ENCODE measurements at regions not wholly inside any gene's neighbourhood (a gene's known extent, or its start where the extent isn't known, plus 50 kb on each side); places are given as distances from the start of the nearest gene placed in this dataset.
"Not testable (repeated sequence)": the region's sequence is repeated elsewhere in the genome, so short reads cannot be mapped to it uniquely, and the experiment has no call there.

GRCh38 chr2:39497082-39497801, 60.2 kb upstream of the MAP4K3 start:
- Mint-ChIP-seq H3K4me3 (no peak overlapping the region), H3K4me1 (peaks cover under 1 to 3% (median 2%) of the 10 kb centered on the region in 4 donors), H3K9me3 (peaks cover 0 to 7% (median 0%) of the 10 kb centered on the region in 7 donors), H3K27me3 (peaks cover 19% of the 10 kb centered on the region), H3K27ac (no peak overlapping the region), H3K36me3 (no peaks in the 10 kb centered on the region)
- ATAC-seq (ENCODE audit: low read depth in 2 of 2) (no peak), DNase-seq (no peak)
- Histone ChIP-seq H3K27me3 (ENCODE audit: control insufficient read depth, insufficient read depth, low read length) (no peaks in the 10 kb centered on the region), H3K4me1 (ENCODE audit: control insufficient read depth, insufficient read depth, low read length, poor library complexity, severe bottlenecking) (peaks cover 3% of the 10 kb centered on the region), H3K36me3 (ENCODE audit: control insufficient read depth, insufficient read depth, low read length) (no peaks in the 10 kb centered on the region), H3K9me3 (ENCODE audit: control insufficient read depth in 2 of 2, low read length in 2 of 2) (no peaks in the 10 kb centered on the region), H3K4me3 (ENCODE audit: low read depth, low read length) (no peak overlapping the region), H3K27ac (ENCODE audit: insufficient read depth, low read length, poor library complexity, severe bottlenecking) (no peak overlapping the region)

DNA sequence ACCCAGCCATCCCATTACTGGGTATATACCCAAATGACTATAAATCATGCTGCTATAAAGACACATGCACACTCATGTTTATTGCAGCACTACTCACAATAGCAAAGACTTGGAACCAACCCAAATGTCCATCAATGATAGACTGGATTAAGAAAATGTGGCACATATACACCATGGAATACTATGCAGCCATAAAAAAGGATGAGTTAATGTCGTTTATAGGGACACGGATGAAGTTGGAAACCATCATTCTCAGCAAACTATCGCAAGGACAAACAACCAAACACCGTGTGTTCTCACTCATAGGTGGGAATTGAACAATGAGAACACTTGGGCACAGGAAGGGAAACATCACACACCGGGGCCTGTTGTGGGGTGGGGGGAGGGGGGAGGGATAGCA, 61.1 kb upstream of the MAP4K3 start:
- not testable (repeated sequence) for DNase-seq; H3K9me3 ChIP-seq (ENCODE audit: control insufficient read depth in 2 of 2, low read length in 2 of 2); H3K27ac ChIP-seq (ENCODE audit: insufficient read depth, low read length, poor library complexity, severe bottlenecking); H3K4me3 Mint-ChIP-seq; H3K4me3 ChIP-seq (ENCODE audit: low read depth, low read length); H3K9me3 Mint-ChIP-seq; ATAC-seq (ENCODE audit: low read depth in 2 of 2); H3K36me3 ChIP-seq (ENCODE audit: control insufficient read depth, insufficient read depth, low read length); H3K36me3 Mint-ChIP-seq; H3K4me1 Mint-ChIP-seq; H3K27me3 ChIP-seq (ENCODE audit: control insufficient read depth, insufficient read depth, low read length); H3K27ac Mint-ChIP-seq; H3K4me1 ChIP-seq (ENCODE audit: control insufficient read depth, insufficient read depth, low read length, poor library complexity, severe bottlenecking)
- peaks cover 19% of the 10 kb centered on the region for H3K27me3 Mint-ChIP-seq

DNA sequence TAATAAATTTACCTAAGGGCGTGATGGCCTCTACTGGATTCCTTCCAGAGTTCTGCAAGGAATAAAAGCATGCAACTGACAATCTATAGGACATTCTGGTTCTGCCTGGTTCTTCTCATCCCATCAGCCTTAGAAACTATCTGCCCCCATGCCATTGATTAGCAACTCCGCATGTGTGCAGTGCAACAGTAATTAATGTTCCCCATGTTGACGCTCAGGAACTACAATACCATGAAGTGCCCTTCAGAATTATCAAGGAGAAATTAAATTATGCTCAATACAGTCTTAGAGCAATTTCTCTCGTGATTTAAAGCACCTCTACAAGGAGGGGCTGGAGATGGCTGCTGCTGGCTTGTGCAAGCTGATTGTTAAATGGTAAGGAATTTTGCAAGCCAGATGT, 61.7 kb upstream of the MAP4K3 start:
- H3K4me3 ChIP-seq (ENCODE audit: low read depth, low read length): no peak overlapping the region
- no peak for ATAC-seq (ENCODE audit: low read depth in 2 of 2)
- H3K27me3 ChIP-seq (ENCODE audit: control insufficient read depth, insufficient read depth, low read length): no peaks in the 10 kb centered on the region
- Mint-ChIP-seq H3K27ac (no peak overlapping the region), H3K4me1 (no peaks in the 10 kb centered on the region), H3K27me3 (peaks cover 19% of the 10 kb centered on the region), H3K9me3 (peaks cover 0 to 7% (median 0%) of the 10 kb centered on the region in 7 donors), H3K36me3 (no peaks in the 10 kb centered on the region), H3K4me3 (no peak overlapping the region)
- no peaks in the 10 kb centered on the region for H3K36me3 ChIP-seq (ENCODE audit: control insufficient read depth, insufficient read depth, low read length)
- DNase-seq: no peak
- H3K27ac ChIP-seq (ENCODE audit: insufficient read depth, low read length, poor library complexity, severe bottlenecking): no peak overlapping the region
- H3K4me1 ChIP-seq (ENCODE audit: control insufficient read depth, insufficient read depth, low read length, poor library complexity, severe bottlenecking): no peaks in the 10 kb centered on the region
- no peaks in the 10 kb centered on the region for H3K9me3 ChIP-seq (ENCODE audit: control insufficient read depth in 2 of 2, low read length in 2 of 2)

- Mint-ChIP-seq H3K9me3 (peaks cover 0 to 7% (median 0%) of the 10 kb centered on the region in 7 donors), H3K36me3 (no peaks in the 10 kb centered on the region), H3K27ac (no peak overlapping the region), H3K4me3 (no peak overlapping the region), H3K4me1 (no peaks in the 10 kb centered on the region), H3K27me3 (peaks cover 19% of the 10 kb centered on the region)
- H3K4me1 ChIP-seq (ENCODE audit: control insufficient read depth, insufficient read depth, low read length, poor library complexity, severe bottlenecking): no peaks in the 10 kb centered on the region
- no peak overlapping the region for H3K27ac ChIP-seq (ENCODE audit: insufficient read depth, low read length, poor library complexity, severe bottlenecking)
- DNase-seq (no peak), ATAC-seq (ENCODE audit: low read depth in 2 of 2) (no peak)
- no peaks in the 10 kb centered on the region for H3K27me3 ChIP-seq (ENCODE audit: control insufficient read depth, insufficient read depth, low read length)
- no peak overlapping the region for H3K4me3 ChIP-seq (ENCODE audit: low read depth, low read length)
- H3K36me3 ChIP-seq (ENCODE audit: control insufficient read depth, insufficient read depth, low read length): no peaks in the 10 kb centered on the region
- H3K9me3 ChIP-seq (ENCODE audit: control insufficient read depth in 2 of 2, low read length in 2 of 2): no peaks in the 10 kb centered on the region
Measured at GRCh38 chr2:39499336-39499735, 62.3 kb upstream of the MAP4K3 start.

DNA sequence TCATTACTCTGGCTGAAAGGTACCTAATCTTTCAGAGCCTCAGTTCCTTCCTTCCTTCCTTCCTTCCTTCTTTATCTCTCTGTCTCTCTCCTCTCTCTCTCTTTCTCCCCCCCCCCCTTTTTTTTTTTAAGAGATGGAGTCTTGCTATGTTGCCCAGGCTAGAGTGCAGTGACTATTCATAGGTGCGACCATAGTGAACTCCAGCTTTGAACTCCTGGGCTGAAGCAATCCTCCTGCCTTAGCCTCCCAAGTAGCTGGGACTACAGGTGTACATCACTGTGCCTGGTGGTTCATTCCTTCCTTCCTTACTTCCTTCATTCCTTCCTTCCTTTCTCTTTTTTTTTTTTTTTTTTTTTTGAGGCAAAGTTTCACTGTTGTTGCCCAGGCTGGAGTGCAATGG, 64.3 kb upstream of the MAP4K3 start:
- H3K4me3 Mint-ChIP-seq: no peak overlapping the region
- DNase-seq (no peak), ATAC-seq (ENCODE audit: low read depth in 2 of 2) (no peak)
- Histone ChIP-seq H3K27me3 (ENCODE audit: control insufficient read depth, insufficient read depth, low read length) (no peaks in the 10 kb centered on the region), H3K27ac (ENCODE audit: insufficient read depth, low read length, poor library complexity, severe bottlenecking) (no peak overlapping the region), H3K4me3 (ENCODE audit: low read depth, low read length) (no peak overlapping the region), H3K36me3 (ENCODE audit: control insufficient read depth, insufficient read depth, low read length) (no peaks in the 10 kb centered on the region), H3K4me1 (ENCODE audit: control insufficient read depth, insufficient read depth, low read length, poor library complexity, severe bottlenecking) (no peaks in the 10 kb centered on the region), H3K9me3 (ENCODE audit: control insufficient read depth in 2 of 2, low read length in 2 of 2) (no peaks in the 10 kb centered on the region)
- H3K36me3 Mint-ChIP-seq: no peaks in the 10 kb centered on the region
- peak overlapping the region in 1 of 3 donors; percentile 38 for H3K27ac Mint-ChIP-seq
- peaks cover 0 to 7% (median 0%) of the 10 kb centered on the region in 7 donors for H3K9me3 Mint-ChIP-seq
- no peaks in the 10 kb centered on the region for H3K4me1 Mint-ChIP-seq
- peaks cover 19% of the 10 kb centered on the region for H3K27me3 Mint-ChIP-seq

DNA sequence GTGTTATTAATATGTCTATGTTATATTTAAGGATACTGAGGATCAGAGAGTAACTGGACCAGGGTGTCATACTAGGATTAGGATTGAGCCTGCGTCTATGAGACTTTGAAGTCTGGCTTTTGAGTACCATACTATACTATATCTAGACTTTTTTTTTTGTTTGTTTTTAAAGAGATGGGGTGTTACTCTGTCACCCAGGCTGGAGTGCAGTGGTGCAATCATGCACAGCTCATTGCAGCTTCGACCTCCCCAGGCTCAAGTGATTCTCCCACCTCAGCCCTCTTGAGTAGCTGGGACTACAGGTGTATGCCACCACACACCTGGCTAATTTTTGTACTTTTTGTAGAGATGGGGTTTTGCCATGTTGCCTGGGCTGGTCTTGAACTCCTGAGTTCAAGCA, 66.2 kb upstream of the MAP4K3 start:
- DNase-seq: no peak
- no peak overlapping the region for H3K27ac ChIP-seq (ENCODE audit: insufficient read depth, low read length, poor library complexity, severe bottlenecking)
- Mint-ChIP-seq H3K36me3 (no peaks in the 10 kb centered on the region), H3K9me3 (peaks cover 0 to 10% (median 0%) of the 10 kb centered on the region in 7 donors), H3K27ac (no peak overlapping the region), H3K4me1 (no peaks in the 10 kb centered on the region), H3K4me3 (no peak overlapping the region), H3K27me3 (peaks cover 19% of the 10 kb centered on the region)
- no peak overlapping the region for H3K4me3 ChIP-seq (ENCODE audit: low read depth, low read length)
- H3K9me3 ChIP-seq (ENCODE audit: control insufficient read depth in 2 of 2, low read length in 2 of 2): no peaks in the 10 kb centered on the region
- no peaks in the 10 kb centered on the region for H3K4me1 ChIP-seq (ENCODE audit: control insufficient read depth, insufficient read depth, low read length, poor library complexity, severe bottlenecking)
- H3K27me3 ChIP-seq (ENCODE audit: control insufficient read depth, insufficient read depth, low read length): no peaks in the 10 kb centered on the region
- ATAC-seq (ENCODE audit: low read depth in 2 of 2): no peak
- no peaks in the 10 kb centered on the region for H3K36me3 ChIP-seq (ENCODE audit: control insufficient read depth, insufficient read depth, low read length)

DNA sequence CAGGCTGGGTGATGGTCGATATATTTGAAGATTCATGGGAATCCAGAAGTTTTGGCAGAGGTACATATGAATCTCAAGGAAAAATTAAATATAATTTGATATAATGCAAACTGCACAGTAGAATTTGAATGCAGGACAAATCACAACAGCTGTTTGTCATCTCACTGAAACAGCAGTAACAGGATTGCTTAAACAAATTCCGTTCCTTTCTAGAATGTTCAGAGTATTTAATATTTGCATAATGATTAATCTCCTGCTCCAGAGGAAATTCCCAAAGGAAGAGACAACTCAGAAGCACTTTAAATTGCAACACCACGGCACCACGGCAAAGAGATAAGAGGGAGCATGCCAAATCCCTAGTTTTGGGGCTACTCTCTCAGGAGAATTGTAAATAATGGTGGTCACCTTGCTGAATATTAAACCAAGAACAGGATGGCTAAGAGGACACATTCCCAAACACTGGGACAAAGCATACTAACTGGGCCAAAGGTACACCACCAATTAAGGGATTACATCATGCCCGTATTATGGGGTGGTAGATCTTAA, 67.8 kb upstream of the MAP4K3 start:
- no peaks in the 10 kb centered on the region for H3K4me1 ChIP-seq (ENCODE audit: control insufficient read depth, insufficient read depth, low read length, poor library complexity, severe bottlenecking)
- no peak overlapping the region for H3K4me3 ChIP-seq (ENCODE audit: low read depth, low read length)
- Mint-ChIP-seq H3K27ac (no peak overlapping the region), H3K4me1 (no peaks in the 10 kb centered on the region), H3K4me3 (no peak overlapping the region), H3K9me3 (peaks cover 0 to 9% (median 0%) of the 10 kb centered on the region in 7 donors), H3K27me3 (peaks cover 14% of the 10 kb centered on the region), H3K36me3 (no peaks in the 10 kb centered on the region)
- no peaks in the 10 kb centered on the region for H3K27me3 ChIP-seq (ENCODE audit: control insufficient read depth, insufficient read depth, low read length)
- H3K36me3 ChIP-seq (ENCODE audit: control insufficient read depth, insufficient read depth, low read length): no peaks in the 10 kb centered on the region
- DNase-seq (no peak), ATAC-seq (ENCODE audit: low read depth in 2 of 2) (no peak)
- no peak overlapping the region for H3K27ac ChIP-seq (ENCODE audit: insufficient read depth, low read length, poor library complexity, severe bottlenecking)
- H3K9me3 ChIP-seq (ENCODE audit: control insufficient read depth in 2 of 2, low read length in 2 of 2): no peaks in the 10 kb centered on the region

- no peak overlapping the region for H3K4me3 Mint-ChIP-seq
- Histone ChIP-seq H3K36me3 (ENCODE audit: control insufficient read depth, insufficient read depth, low read length) (no peaks in the 10 kb centered on the region), H3K4me1 (ENCODE audit: control insufficient read depth, insufficient read depth, low read length, poor library complexity, severe bottlenecking) (no peaks in the 10 kb centered on the region), H3K4me3 (ENCODE audit: low read depth, low read length) (no peak overlapping the region), H3K27me3 (ENCODE audit: control insufficient read depth, insufficient read depth, low read length) (no peaks in the 10 kb centered on the region), H3K9me3 (ENCODE audit: control insufficient read depth in 2 of 2, low read length in 2 of 2) (no peaks in the 10 kb centered on the region), H3K27ac (ENCODE audit: insufficient read depth, low read length, poor library complexity, severe bottlenecking) (no peak overlapping the region)
- peaks cover 0 to 3% (median 0%) of the 10 kb centered on the region in 7 donors for H3K9me3 Mint-ChIP-seq
- no peak for DNase-seq
- H3K27me3 Mint-ChIP-seq: peaks cover 5% of the 10 kb centered on the region
- no peaks in the 10 kb centered on the region for H3K4me1 Mint-ChIP-seq
- H3K36me3 Mint-ChIP-seq: no peaks in the 10 kb centered on the region
- no peak overlapping the region for H3K27ac Mint-ChIP-seq
- ATAC-seq (ENCODE audit: low read depth in 2 of 2): no peak
Measured at GRCh38 chr2:39506215-39506614, 69.1 kb upstream of the MAP4K3 start.

Measured in CD4-positive, CD25-positive, alpha-beta regulatory T cell (primary cell).